SK-N-SH treated with all-trans-retinoic acid at 6 μM for 48 hours (cell line): ENCODE measurements at regions not wholly inside any gene's neighbourhood (a gene's known extent, or its start where the extent isn't known, plus 50 kb on each side); places are given as distances from the start of the nearest gene placed in this dataset.
A peak's percentile ranks its signal among the peaks of the same experiment; 100 is the strongest.

Source experiments
- ATAC-seq: fragments of 200-7000 bp; cut with Tn5 transposase; 3 replicates; pipeline ENCODE4 v1.9.1; 2020; ENCODE audit warnings: mild to moderate bottlenecking, moderate library complexity
- ARNTL ChIP-seq: fragments of 450-650 bp; formaldehyde crosslinking; IDR thresholded peaks from 2 replicates; pipeline ENCODE4 v1.5.0; 2020; ENCODE audit warnings: low read depth, mild to moderate bottlenecking, moderate library complexity, borderline replicate concordance
- BACH2 ChIP-seq: fragments of 250-450 bp; sonication (Bioruptor Pico); IDR thresholded peaks from 2 replicates; pipeline ENCODE4 v1.9.0; 2021; ENCODE audit warnings: mild to moderate bottlenecking, borderline replicate concordance
- CSDC2 ChIP-seq: fragments of 250-450 bp; sonication (Bioruptor Pico); IDR thresholded peaks from 2 replicates; pipeline ENCODE4 v1.5.0; 2020; ENCODE audit warnings: mild to moderate bottlenecking, moderate library complexity
- ESRRG ChIP-seq: fragments of 250-450 bp; sonication (Bioruptor Pico); IDR thresholded peaks from 2 replicates; pipeline ENCODE4 v1.6.1; 2021; ENCODE audit warnings: mild to moderate bottlenecking
- GLIS3 ChIP-seq: fragments of 250-450 bp; sonication (Bioruptor Pico); IDR thresholded peaks from 2 replicates; pipeline ENCODE4 v1.5.0; 2020; ENCODE audit warnings: mild to moderate bottlenecking, moderate library complexity
- ISL1 ChIP-seq: fragments of 250-450 bp; sonication (Bioruptor Pico); IDR thresholded peaks from 2 replicates; pipeline ENCODE4 v2.1.2; 2022; ENCODE audit warnings: mild to moderate bottlenecking, moderate library complexity
- OSR1 ChIP-seq: fragments of 250-450 bp; sonication (Bioruptor Pico); IDR thresholded peaks from 2 replicates; pipeline ENCODE4 v1.8.0; 2022; ENCODE audit warnings: moderate library complexity, mild to moderate bottlenecking, inconsistent platforms
- PPARA ChIP-seq: fragments of 250-450 bp; sonication (Bioruptor Pico); IDR thresholded peaks from 2 replicates; pipeline ENCODE4 v1.5.0; 2020; ENCODE audit warnings: mild to moderate bottlenecking, borderline replicate concordance
- RARB ChIP-seq: fragments of 250-450 bp; sonication (Bioruptor Pico); IDR thresholded peaks from 2 replicates; pipeline ENCODE4 v1.8.0; 2021; ENCODE audit warnings: mild to moderate bottlenecking, moderate library complexity
- SNAI2 ChIP-seq: fragments of 250-450 bp; sonication (Bioruptor Pico); IDR thresholded peaks from 2 replicates; pipeline ENCODE4 v1.5.0; 2020; ENCODE audit warnings: mild to moderate bottlenecking, moderate library complexity
- TCF4 ChIP-seq: fragments of 250-450 bp; sonication (Bioruptor Pico); IDR thresholded peaks from 2 replicates; pipeline ENCODE4 v1.8.0; 2021; ENCODE audit warnings: mild to moderate bottlenecking, moderate library complexity, borderline replicate concordance
- TOX ChIP-seq: fragments of 250-450 bp; sonication (Bioruptor Pico); IDR thresholded peaks from 2 replicates; pipeline ENCODE4 v1.8.0; 2021; ENCODE audit warnings: mild to moderate bottlenecking, moderate library complexity, borderline replicate concordance
- ZFP3 ChIP-seq: fragments of 250-450 bp; sonication (Bioruptor Pico); IDR thresholded peaks from 2 replicates; pipeline ENCODE4 v1.5.0; 2020; ENCODE audit warnings: mild to moderate bottlenecking, moderate library complexity
- ZNF565 ChIP-seq: fragments of 450-650 bp; formaldehyde crosslinking; conservative IDR thresholded peaks from 2 replicates; pipeline ENCODE4 v1.5.0; 2020; ENCODE audit warnings: low read depth, mild to moderate bottlenecking, moderate library complexity
- ZNF70 ChIP-seq: fragments of 450-650 bp; formaldehyde crosslinking; IDR thresholded peaks from 2 replicates; pipeline ENCODE4 v1.5.0; 2020; ENCODE audit warnings: mild to moderate bottlenecking, moderate library complexity
- TF ChIP-seq, protein P1 (sequence below): fragments of 250-450 bp; sonication (Bioruptor Pico); IDR thresholded peaks from 2 replicates; pipeline ENCODE4 v1.8.0; 2020; ENCODE audit warnings: mild to moderate bottlenecking, moderate library complexity, borderline replicate concordance
- TF ChIP-seq, protein P2 (sequence below): fragments of 250-450 bp; sonication (Bioruptor Pico); IDR thresholded peaks from 2 replicates; pipeline ENCODE4 v1.5.1; 2021; ENCODE audit warnings: mild to moderate bottlenecking, moderate library complexity
- TF ChIP-seq, protein P3 (sequence below): fragments of 250-450 bp; sonication (Bioruptor Pico); IDR thresholded peaks from 2 replicates; pipeline ENCODE4 v1.5.0; 2020; ENCODE audit warnings: mild to moderate bottlenecking, moderate library complexity
- TF ChIP-seq, protein P4 (sequence below): fragments of 250-450 bp; sonication (Bioruptor Pico); IDR thresholded peaks from 2 replicates; pipeline ENCODE4 v1.5.1; 2020; ENCODE audit warnings: low read depth, mild to moderate bottlenecking, moderate library complexity

DNA sequence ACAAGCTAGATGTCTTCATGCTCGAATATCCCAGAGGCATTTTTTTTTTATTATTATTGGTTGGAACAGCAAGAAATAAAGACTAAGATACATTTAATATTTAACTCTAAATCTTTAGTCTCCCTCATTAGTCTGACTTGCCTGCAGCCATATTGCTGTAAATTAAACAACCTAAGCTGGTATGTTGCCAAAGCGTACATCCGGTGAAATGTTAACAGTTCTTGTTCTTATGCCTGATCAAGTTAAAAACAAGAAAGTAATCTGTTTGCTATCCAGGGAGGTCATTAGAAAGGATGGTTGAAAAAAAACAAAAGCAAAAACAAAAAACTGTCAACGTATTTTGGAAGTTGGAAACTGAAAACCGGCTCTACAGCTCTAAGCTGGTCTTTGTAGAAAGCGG lies 125.9 kb upstream of the NABP1 start (continued):
- TF ChIP-seq, protein P1, sequence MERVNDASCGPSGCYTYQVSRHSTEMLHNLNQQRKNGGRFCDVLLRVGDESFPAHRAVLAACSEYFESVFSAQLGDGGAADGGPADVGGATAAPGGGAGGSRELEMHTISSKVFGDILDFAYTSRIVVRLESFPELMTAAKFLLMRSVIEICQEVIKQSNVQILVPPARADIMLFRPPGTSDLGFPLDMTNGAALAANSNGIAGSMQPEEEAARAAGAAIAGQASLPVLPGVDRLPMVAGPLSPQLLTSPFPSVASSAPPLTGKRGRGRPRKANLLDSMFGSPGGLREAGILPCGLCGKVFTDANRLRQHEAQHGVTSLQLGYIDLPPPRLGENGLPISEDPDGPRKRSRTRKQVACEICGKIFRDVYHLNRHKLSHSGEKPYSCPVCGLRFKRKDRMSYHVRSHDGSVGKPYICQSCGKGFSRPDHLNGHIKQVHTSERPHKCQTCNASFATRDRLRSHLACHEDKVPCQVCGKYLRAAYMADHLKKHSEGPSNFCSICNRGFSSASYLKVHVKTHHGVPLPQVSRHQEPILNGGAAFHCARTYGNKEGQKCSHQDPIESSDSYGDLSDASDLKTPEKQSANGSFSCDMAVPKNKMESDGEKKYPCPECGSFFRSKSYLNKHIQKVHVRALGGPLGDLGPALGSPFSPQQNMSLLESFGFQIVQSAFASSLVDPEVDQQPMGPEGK (CRISPR knock-in tag), result no peak
- TF ChIP-seq BACH2 (no peak), RARB (no peak), ESRRG (CRISPR knock-in tag) (no peak), ISL1 (CRISPR knock-in tag) (no peak)
- TF ChIP-seq, protein P2, sequence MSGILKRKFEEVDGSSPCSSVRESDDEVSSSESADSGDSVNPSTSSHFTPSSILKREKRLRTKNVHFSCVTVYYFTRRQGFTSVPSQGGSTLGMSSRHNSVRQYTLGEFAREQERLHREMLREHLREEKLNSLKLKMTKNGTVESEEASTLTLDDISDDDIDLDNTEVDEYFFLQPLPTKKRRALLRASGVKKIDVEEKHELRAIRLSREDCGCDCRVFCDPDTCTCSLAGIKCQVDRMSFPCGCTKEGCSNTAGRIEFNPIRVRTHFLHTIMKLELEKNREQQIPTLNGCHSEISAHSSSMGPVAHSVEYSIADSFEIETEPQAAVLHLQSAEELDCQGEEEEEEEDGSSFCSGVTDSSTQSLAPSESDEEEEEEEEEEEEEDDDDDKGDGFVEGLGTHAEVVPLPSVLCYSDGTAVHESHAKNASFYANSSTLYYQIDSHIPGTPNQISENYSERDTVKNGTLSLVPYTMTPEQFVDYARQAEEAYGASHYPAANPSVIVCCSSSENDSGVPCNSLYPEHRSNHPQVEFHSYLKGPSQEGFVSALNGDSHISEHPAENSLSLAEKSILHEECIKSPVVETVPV (CRISPR knock-in tag), result no peak

DNA sequence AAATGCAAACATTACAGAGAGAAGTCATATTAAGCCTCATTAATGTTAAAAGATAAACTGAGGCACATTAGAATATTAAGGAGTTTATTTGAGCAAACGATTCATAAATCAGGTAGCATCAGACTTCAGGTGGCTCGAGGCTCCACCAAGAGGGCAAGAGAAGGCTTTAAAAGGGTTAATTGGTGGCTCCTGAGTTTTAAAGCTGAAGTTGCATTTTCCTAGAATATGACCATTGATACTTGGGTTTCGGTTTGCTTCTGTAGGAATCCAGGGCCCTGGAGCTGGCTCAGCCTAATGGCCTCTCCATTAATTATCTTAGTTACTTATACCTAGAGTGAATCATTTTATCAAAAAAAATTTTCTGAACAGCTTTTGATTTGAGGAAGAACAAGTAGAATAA lies 123.7 kb upstream of the NABP1 start:
- TF ChIP-seq RARB, result no peak
- no peak for TF ChIP-seq TOX (CRISPR knock-in tag)
- TF ChIP-seq, protein P1 (CRISPR knock-in tag), result no peak
- no peak for TF ChIP-seq ESRRG (CRISPR knock-in tag)
- TF ChIP-seq GLIS3, result no peak
- no peak for TF ChIP-seq PPARA (CRISPR knock-in tag)
- no peak for TF ChIP-seq ARNTL (CRISPR knock-in tag)
- TF ChIP-seq, protein P3, sequence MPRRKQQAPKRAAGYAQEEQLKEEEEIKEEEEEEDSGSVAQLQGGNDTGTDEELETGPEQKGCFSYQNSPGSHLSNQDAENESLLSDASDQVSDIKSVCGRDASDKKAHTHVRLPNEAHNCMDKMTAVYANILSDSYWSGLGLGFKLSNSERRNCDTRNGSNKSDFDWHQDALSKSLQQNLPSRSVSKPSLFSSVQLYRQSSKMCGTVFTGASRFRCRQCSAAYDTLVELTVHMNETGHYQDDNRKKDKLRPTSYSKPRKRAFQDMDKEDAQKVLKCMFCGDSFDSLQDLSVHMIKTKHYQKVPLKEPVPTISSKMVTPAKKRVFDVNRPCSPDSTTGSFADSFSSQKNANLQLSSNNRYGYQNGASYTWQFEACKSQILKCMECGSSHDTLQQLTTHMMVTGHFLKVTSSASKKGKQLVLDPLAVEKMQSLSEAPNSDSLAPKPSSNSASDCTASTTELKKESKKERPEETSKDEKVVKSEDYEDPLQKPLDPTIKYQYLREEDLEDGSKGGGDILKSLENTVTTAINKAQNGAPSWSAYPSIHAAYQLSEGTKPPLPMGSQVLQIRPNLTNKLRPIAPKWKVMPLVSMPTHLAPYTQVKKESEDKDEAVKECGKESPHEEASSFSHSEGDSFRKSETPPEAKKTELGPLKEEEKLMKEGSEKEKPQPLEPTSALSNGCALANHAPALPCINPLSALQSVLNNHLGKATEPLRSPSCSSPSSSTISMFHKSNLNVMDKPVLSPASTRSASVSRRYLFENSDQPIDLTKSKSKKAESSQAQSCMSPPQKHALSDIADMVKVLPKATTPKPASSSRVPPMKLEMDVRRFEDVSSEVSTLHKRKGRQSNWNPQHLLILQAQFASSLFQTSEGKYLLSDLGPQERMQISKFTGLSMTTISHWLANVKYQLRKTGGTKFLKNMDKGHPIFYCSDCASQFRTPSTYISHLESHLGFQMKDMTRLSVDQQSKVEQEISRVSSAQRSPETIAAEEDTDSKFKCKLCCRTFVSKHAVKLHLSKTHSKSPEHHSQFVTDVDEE, result no peak
- ATAC-seq, result no peak

DNA sequence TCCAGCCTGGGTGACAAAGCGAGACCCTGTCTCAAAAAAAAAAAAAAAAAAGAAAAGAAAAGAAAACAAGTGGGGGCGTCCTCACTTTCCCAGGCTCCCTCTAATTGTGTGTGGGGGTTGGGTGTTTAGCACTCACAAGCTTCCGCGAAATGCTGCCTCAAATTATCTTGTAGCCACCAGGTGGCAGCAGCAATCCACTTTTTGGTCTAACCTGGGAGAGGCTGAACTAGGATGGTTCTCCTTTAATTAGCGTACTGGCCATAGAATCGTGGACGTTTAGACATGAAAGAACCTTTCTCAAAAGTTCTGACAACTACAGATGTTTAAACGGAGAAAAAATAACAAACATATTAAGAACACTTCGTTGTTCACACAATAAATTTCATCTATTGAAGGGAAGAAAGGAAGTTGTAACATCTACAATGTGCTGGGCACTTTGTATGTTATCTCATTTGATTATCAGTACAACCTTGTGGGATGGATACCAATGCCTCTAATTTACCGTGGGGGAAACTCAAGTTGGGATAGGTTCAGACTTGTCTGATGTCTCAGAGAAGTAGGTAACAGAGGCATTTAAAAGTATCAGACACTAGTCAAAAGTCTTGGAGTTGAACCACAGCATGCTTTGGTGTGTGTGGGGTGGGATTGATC lies 122.7 kb upstream of the NABP1 start:
- peak; percentile 97 for ATAC-seq
- TF ChIP-seq, protein P2 (CRISPR knock-in tag), result no peak
- TF ChIP-seq ESRRG (CRISPR knock-in tag) (no peak), CSDC2 (CRISPR knock-in tag) (no peak), ZFP3 (CRISPR knock-in tag) (no peak)

DNA sequence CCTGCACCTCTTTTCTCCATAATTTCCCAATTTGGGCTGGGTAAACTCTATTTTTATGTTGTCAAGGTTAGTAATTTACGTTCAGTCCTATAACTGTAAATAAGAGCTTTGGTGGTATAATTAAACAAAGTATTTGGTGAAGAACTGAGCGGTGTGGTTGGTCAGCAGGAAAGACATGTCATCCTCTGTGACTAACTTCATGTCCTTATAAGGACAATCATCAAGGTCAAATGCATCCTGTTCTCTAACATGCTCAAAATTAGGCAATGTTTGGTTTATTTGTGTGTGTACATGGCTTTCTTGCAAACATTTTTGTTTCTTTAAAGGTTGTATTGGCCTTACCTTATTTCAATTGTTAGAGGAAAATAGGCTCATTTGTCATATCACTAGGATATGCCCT lies 121.5 kb upstream of the NABP1 start:
- no peak for ATAC-seq
- no peak for TF ChIP-seq SNAI2 (CRISPR knock-in tag)
- TF ChIP-seq GLIS3, result no peak
- no peak for TF ChIP-seq ESRRG (CRISPR knock-in tag)
- TF ChIP-seq OSR1 (CRISPR knock-in tag), result no peak
- TF ChIP-seq, protein P1 (CRISPR knock-in tag), result no peak
- TF ChIP-seq, protein P2 (CRISPR knock-in tag), result no peak
- no peak for TF ChIP-seq TCF4 (CRISPR knock-in tag)
- no peak for TF ChIP-seq ARNTL (CRISPR knock-in tag)
- no peak for TF ChIP-seq ZNF565 (CRISPR knock-in tag)
- no peak for TF ChIP-seq ZNF70 (CRISPR knock-in tag)
- no peak for TF ChIP-seq CSDC2 (CRISPR knock-in tag)
- TF ChIP-seq, protein P4, sequence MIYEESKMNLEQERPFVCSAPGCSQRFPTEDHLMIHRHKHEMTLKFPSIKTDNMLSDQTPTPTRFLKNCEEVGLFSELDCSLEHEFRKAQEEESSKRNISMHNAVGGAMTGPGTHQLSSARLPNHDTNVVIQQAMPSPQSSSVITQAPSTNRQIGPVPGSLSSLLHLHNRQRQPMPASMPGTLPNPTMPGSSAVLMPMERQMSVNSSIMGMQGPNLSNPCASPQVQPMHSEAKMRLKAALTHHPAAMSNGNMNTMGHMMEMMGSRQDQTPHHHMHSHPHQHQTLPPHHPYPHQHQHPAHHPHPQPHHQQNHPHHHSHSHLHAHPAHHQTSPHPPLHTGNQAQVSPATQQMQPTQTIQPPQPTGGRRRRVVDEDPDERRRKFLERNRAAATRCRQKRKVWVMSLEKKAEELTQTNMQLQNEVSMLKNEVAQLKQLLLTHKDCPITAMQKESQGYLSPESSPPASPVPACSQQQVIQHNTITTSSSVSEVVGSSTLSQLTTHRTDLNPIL (CRISPR knock-in tag), result no peak
